Endothelial cell of umbilical vein (primary cell): ENCODE measurements at regions not wholly inside any gene's neighbourhood (a gene's known extent, or its start where the extent isn't known, plus 50 kb on each side); places are given as distances from the start of the nearest gene placed in this dataset.

Source experiments
- BruUV-seq: library from RNA; stranded (reverse); fragments of 400-500 nt; replicated peaks from 2 replicates; lab custom pipeline; 2021; lab: Mats Ljungman, UMichigan
- CTCF ChIA-PET: fragments of 300-600, 350-600 bp; sonication (Branson Sonifier 250); formaldehyde crosslinking; loops from one replicate; lab custom pipeline; 2021; ENCODE audit warnings: antibody characterized with exemption, inconsistent platforms; lab: Charles Lee
- POLR2A ChIA-PET: fragments of 300-600, 350-600 bp; sonication (Branson Sonifier 250); formaldehyde crosslinking; loops from one replicate; lab custom pipeline; 2021; ENCODE audit warnings: antibody characterized with exemption, inconsistent platforms; lab: Charles Lee
- DNase-seq: peaks from one replicate; pipeline ENCODE4 v3.0.0-alpha.2; 2011; ENCODE audit warnings: low read depth, low spot score
- FAIRE-seq: peaks from 2 replicates; lab custom pipeline; 2011; peaks lifted over from hg19 to GRCh38; lab: Jason Lieb, UNC
- H2AFZ ChIP-seq: 2 replicates; pipeline ENCODE4 v1.6.0; 2012; ENCODE audit warnings: low read depth, low read length, control low read depth, inconsistent platforms
- H3K27ac ChIP-seq: 2 replicates; pipeline ENCODE4 v1.5.1; 2011; ENCODE audit warnings: low read depth, mild to moderate bottlenecking, control low read depth, low read length, moderate library complexity; ENCODE audit not compliant: insufficient read depth
- H3K27me3 ChIP-seq, 2 experiments: 2 replicates each; pipeline versions ENCODE4 v1.6.0 to v1.6.1; 2011; ENCODE audit warnings: low read length in 2 of 2, mixed read lengths in 1 of 2; ENCODE audit not compliant: control insufficient read depth in 2 of 2, insufficient read depth in 2 of 2
- H3K36me3 ChIP-seq, 2 experiments: 2 replicates in 1 of 2; 3 replicates in 1 of 2; pipeline ENCODE4 v1.5.1; 2011; ENCODE audit warnings: low read length in 2 of 2, mild to moderate bottlenecking in 1 of 2, moderate library complexity in 1 of 2; ENCODE audit not compliant: control insufficient read depth in 2 of 2, insufficient read depth in 2 of 2; ENCODE audit errors: extremely low read depth in 1 of 2
- H3K4me1 ChIP-seq: 3 replicates; pipeline ENCODE4 v1.5.1; 2011; ENCODE audit warnings: mild to moderate bottlenecking, low read length; ENCODE audit not compliant: control insufficient read depth, insufficient read depth; ENCODE audit errors: extremely low read depth
- H3K4me2 ChIP-seq: 2 replicates; pipeline ENCODE4 v1.6.1; 2011; ENCODE audit warnings: low read length, control low read depth, mixed read lengths; ENCODE audit not compliant: insufficient read depth
- H3K4me3 ChIP-seq, 3 experiments: fragments of 200-600 bp in 1 of 3; sonication (generic), shearing (Covaris generic) in 1 of 3; replicated peaks in 1 of 3; 2 replicates each; pipeline ENCODE4 v1.5.1; 2011 to 2016; ENCODE audit warnings: control low read depth in 3 of 3, low read length in 3 of 3, mild to moderate bottlenecking in 2 of 3, inconsistent platforms in 1 of 3, low read depth in 1 of 3, moderate library complexity in 1 of 3; ENCODE audit not compliant: insufficient read depth in 1 of 3
- H3K79me2 ChIP-seq: 2 replicates; pipeline ENCODE4 v1.6.0; 2012; ENCODE audit warnings: low read length, inconsistent platforms; ENCODE audit not compliant: control insufficient read depth, insufficient read depth
- H3K9ac ChIP-seq: replicated peaks from 2 replicates; pipeline ENCODE3; 2011; ENCODE audit warnings: low read length, control low read depth; ENCODE audit not compliant: insufficient read depth; ENCODE audit errors: extremely low read depth
- H3K9me1 ChIP-seq: replicated peaks from 3 replicates; pipeline ENCODE4 v1.6.0; 2011; ENCODE audit warnings: mild to moderate bottlenecking, low read length; ENCODE audit not compliant: control insufficient read depth, insufficient read depth; ENCODE audit errors: extremely low read depth
- H3K9me3 ChIP-seq: replicated peaks from 2 replicates; pipeline ENCODE4 v1.5.1; 2012; ENCODE audit warnings: low read length, inconsistent platforms; ENCODE audit not compliant: control insufficient read depth, insufficient read depth
- H4K20me1 ChIP-seq: replicated peaks from 2 replicates; pipeline ENCODE3; 2011; ENCODE audit warnings: mild to moderate bottlenecking, low read length; ENCODE audit not compliant: control insufficient read depth, insufficient read depth; ENCODE audit errors: extremely low read depth
- EZH2 ChIP-seq: IDR thresholded peaks from 2 replicates; pipeline ENCODE4 v1.6.1; 2012; ENCODE audit warnings: borderline replicate concordance, low read depth, mild to moderate bottlenecking, moderate library complexity, low read length, inconsistent platforms; ENCODE audit not compliant: severe bottlenecking
- FOS ChIP-seq: IDR thresholded peaks from 2 replicates; pipeline ENCODE4 v1.6.1; 2011; ENCODE audit warnings: mild to moderate bottlenecking, low read length, moderate library complexity, borderline replicate concordance; ENCODE audit not compliant: insufficient read depth
- GATA2 ChIP-seq: IDR thresholded peaks from 2 replicates; pipeline ENCODE4 v1.7.0; 2011; ENCODE audit warnings: low read depth, mild to moderate bottlenecking, moderate library complexity, mixed read lengths, low read length; ENCODE audit not compliant: insufficient read length, insufficient read depth
- JUN ChIP-seq: IDR thresholded peaks from 2 replicates; pipeline ENCODE4 v1.6.1; 2011; ENCODE audit warnings: borderline replicate concordance, low read depth; ENCODE audit not compliant: insufficient read length, insufficient read depth
- MAX ChIP-seq: IDR thresholded peaks from 2 replicates; pipeline ENCODE4 v1.6.1; 2011; ENCODE audit not compliant: insufficient read depth, insufficient read length
- MYC ChIP-seq: IDR thresholded peaks from one replicate; pipeline ENCODE4 v1.6.1; 2011; ENCODE audit warnings: mild to moderate bottlenecking, low read depth, low read length
- POLR2A ChIP-seq: IDR thresholded peaks from 2 replicates; pipeline ENCODE4 v1.6.1; 2012; ENCODE audit warnings: low read depth, mild to moderate bottlenecking, control low read depth, low read length
- POLR2AphosphoS5 ChIP-seq: IDR thresholded peaks from 2 replicates; pipeline ENCODE4 v1.6.1; 2012; ENCODE audit warnings: low read depth, mild to moderate bottlenecking, control low read depth, low read length, moderate library complexity; ENCODE audit not compliant: insufficient read depth
- dilution Hi-C: fragments of 300-500 bp; cut with MboI; formaldehyde crosslinking; loops from one replicate; pipeline ENCODE4 v1.15.0; 2019; ENCODE audit warnings: low sequenced_read_pairs; ENCODE audit not compliant: extremely low pct_ligation_motif_present
- intact Hi-C: fragments of 100-400 bp; cut with micrococcal nuclease; formaldehyde crosslinking; loops from one replicate; pipeline ENCODE4 v1.10.0; 2022
- TF ChIP-seq, protein P1 (sequence below), 2 donors: IDR thresholded peaks; 1 replicate in 1 of 2; 2 replicates in 1 of 2; pipeline ENCODE4 v1.5.1; 2011; ENCODE audit warnings: low read length in 2 of 2, mild to moderate bottlenecking in 2 of 2, moderate library complexity in 2 of 2, control low read depth in 1 of 2, inconsistent platforms in 1 of 2, low read depth in 1 of 2; ENCODE audit not compliant: insufficient read depth in 1 of 2; ENCODE audit errors: extremely low read depth in 1 of 2

GRCh38 chr4:149173241-149174013 is 642.2 kb downstream of the IQCM start:
- intact Hi-C loops, result no loop called here

More at GRCh38 chr4:149173241-149174013, 642.2 kb downstream of the IQCM start:
- H4K20me1 ChIP-seq, result no peaks in the 10 kb centered on the region
- H3K9ac ChIP-seq, result no peak overlapping the region
- POLR2A ChIA-PET, result no interaction called here
- no peak overlapping the region for H3K4me3 ChIP-seq
- dilution Hi-C loops, result no loop called here
- CTCF ChIA-PET, result no interaction called here
- H3K9me3 ChIP-seq, result peaks cover 1% of the 10 kb centered on the region
- FAIRE-seq (no peak), DNase-seq (no peak)
- no peaks in the 10 kb centered on the region for H3K79me2 ChIP-seq
- no peaks in the 10 kb centered on the region for H3K36me3 ChIP-seq
- no peaks in the 10 kb centered on the region for H3K27me3 ChIP-seq
- BruUV-seq, result no TSS peak
- H3K4me1 ChIP-seq, result no peaks in the 10 kb centered on the region
- no peak overlapping the region for H3K27ac ChIP-seq
- H3K4me2 ChIP-seq, result no peak overlapping the region
- no peak overlapping the region for H2AFZ ChIP-seq
- no peaks in the 10 kb centered on the region for H3K9me1 ChIP-seq
- TF ChIP-seq POLR2AphosphoS5 (no peak), GATA2 (no peak), EZH2 (no peak), FOS (no peak), POLR2A (no peak), MAX (no peak), MYC (no peak), JUN (no peak)
- TF ChIP-seq, protein P1, sequence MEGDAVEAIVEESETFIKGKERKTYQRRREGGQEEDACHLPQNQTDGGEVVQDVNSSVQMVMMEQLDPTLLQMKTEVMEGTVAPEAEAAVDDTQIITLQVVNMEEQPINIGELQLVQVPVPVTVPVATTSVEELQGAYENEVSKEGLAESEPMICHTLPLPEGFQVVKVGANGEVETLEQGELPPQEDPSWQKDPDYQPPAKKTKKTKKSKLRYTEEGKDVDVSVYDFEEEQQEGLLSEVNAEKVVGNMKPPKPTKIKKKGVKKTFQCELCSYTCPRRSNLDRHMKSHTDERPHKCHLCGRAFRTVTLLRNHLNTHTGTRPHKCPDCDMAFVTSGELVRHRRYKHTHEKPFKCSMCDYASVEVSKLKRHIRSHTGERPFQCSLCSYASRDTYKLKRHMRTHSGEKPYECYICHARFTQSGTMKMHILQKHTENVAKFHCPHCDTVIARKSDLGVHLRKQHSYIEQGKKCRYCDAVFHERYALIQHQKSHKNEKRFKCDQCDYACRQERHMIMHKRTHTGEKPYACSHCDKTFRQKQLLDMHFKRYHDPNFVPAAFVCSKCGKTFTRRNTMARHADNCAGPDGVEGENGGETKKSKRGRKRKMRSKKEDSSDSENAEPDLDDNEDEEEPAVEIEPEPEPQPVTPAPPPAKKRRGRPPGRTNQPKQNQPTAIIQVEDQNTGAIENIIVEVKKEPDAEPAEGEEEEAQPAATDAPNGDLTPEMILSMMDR (IDR thresholded peaks at IDR 0.05; ENCODE audit: extremely low read depth in 1 of 2, insufficient read depth in 1 of 2, low read depth in 1 of 2, low read length in 2 of 2), result no peak
